K562 (cell line): ENCODE measurements at regions not wholly inside any gene's neighbourhood (a gene's known extent, or its start where the extent isn't known, plus 50 kb on each side); places are given as distances from the start of the nearest gene placed in this dataset.
"Not testable (repeated sequence)": the region's sequence is repeated elsewhere in the genome, so short reads cannot be mapped to it uniquely, and the experiment has no call there.

Experiments
- ATAC-seq: fragments of 200-7000 bp; cut with Tn5 transposase; 3 replicates; pipeline ENCODE4 v1.9.1; 2020; ENCODE audit warnings: moderate library complexity
- BruUV-seq: library from RNA; stranded (reverse); fragments of 400-500 nt; replicated peaks from 2 replicates; lab custom pipeline; 2021; lab: Mats Ljungman, UMichigan
- CTCF ChIA-PET: fragments of 300-600 bp; formaldehyde crosslinking; extraction: SDS; loops from one replicate; lab custom pipeline; 2021; ENCODE audit warnings: low intra/inter-chr PET ratio; lab: Yijun Ruan, JAX
- POLR2A ChIA-PET: fragments of 300-600, 350-650 bp; sonication (Branson Sonifier 250); formaldehyde crosslinking; extraction: SDS; loops from one replicate; lab custom pipeline; 2021; ENCODE audit warnings: antibody characterized with exemption, inconsistent platforms; lab: Yijun Ruan, JAX
- DNase-seq, 4 experiments: peaks; one replicate each; pipeline versions ENCODE4 v3.0.0 to v3.0.0-alpha.2; 2011 to 2018; ENCODE audit warnings: low spot score in 3 of 4, mixed read lengths in 3 of 4; ENCODE audit errors: extremely low read depth in 1 of 4
- FAIRE-seq: peaks from 2 replicates; lab custom pipeline; 2011; peaks lifted over from hg19 to GRCh38; lab: Jason Lieb, UNC
- H2AFZ ChIP-seq: 2 replicates; pipeline ENCODE4 v1.6.0; 2011; ENCODE audit warnings: low read depth, low read length, control low read depth, inconsistent platforms
- H3K27ac ChIP-seq: fragments of 200-600 bp; 3 replicates; pipeline ENCODE4 v1.8.0; 2011; ENCODE audit warnings: low read depth, mild to moderate bottlenecking, control low read depth, inconsistent platforms, low read length, moderate library complexity, mixed read lengths; ENCODE audit errors: extremely low read depth
- H3K27me3 ChIP-seq, 2 experiments: fragments of 300-600 bp in 1 of 2; 2 replicates in 1 of 2; 3 replicates in 1 of 2; pipeline versions ENCODE4 v1.6.0 to v1.8.0; 2011; ENCODE audit warnings: inconsistent platforms in 2 of 2, low read length in 2 of 2, mild to moderate bottlenecking in 1 of 2, mixed read lengths in 1 of 2, moderate library complexity in 1 of 2; ENCODE audit not compliant: control insufficient read depth in 2 of 2, insufficient read depth in 2 of 2
- H3K36me3 ChIP-seq: fragments of 300-600 bp; 3 replicates; pipeline ENCODE4 v1.8.0; 2011; ENCODE audit warnings: mild to moderate bottlenecking, low read length, inconsistent platforms; ENCODE audit not compliant: control insufficient read depth, insufficient read depth
- H3K4me1 ChIP-seq, 2 experiments: fragments of 200-600 bp in 1 of 2; replicated peaks in 1 of 2; 2 replicates in 1 of 2; 3 replicates in 1 of 2; pipeline versions ENCODE4 v1.5.1 to v1.8.0; 2011; ENCODE audit warnings: inconsistent platforms in 2 of 2, low read length in 2 of 2, mild to moderate bottlenecking in 1 of 2, mixed read lengths in 1 of 2, moderate library complexity in 1 of 2; ENCODE audit not compliant: control insufficient read depth in 2 of 2, insufficient read depth in 2 of 2
- H3K4me2 ChIP-seq: 2 replicates; pipeline ENCODE4 v1.6.1; 2011; ENCODE audit warnings: low read length, control low read depth, inconsistent platforms, mixed read lengths; ENCODE audit not compliant: insufficient read depth
- H3K4me3 ChIP-seq: fragments of 200-600 bp; sonication (generic), shearing (Covaris generic); 2 replicates; pipeline ENCODE4 v1.5.1; 2016; ENCODE audit warnings: control low read depth, inconsistent platforms
- H3K79me2 ChIP-seq: fragments of 200-600 bp; 3 replicates; pipeline ENCODE4 v1.8.0; 2011; ENCODE audit warnings: low read length, inconsistent platforms; ENCODE audit not compliant: control insufficient read depth, insufficient read depth
- H3K9ac ChIP-seq, 2 experiments: 2 replicates each; pipeline versions ENCODE4 v1.6.0 to v1.6.1; 2011; ENCODE audit warnings: low read depth in 2 of 2, low read length in 2 of 2, control low read depth in 1 of 2, inconsistent platforms in 1 of 2, mild to moderate bottlenecking in 1 of 2, mixed read lengths in 1 of 2; ENCODE audit not compliant: insufficient read depth in 1 of 2
- H3K9me1 ChIP-seq: one replicate; pipeline ENCODE4 v1.6.0; 2011; ENCODE audit warnings: inconsistent platforms, mild to moderate bottlenecking, low read length, moderate library complexity; ENCODE audit not compliant: control insufficient read depth, insufficient read depth
- H3K9me3 ChIP-seq: replicated peaks from 2 replicates; pipeline ENCODE4 v1.5.1; 2011; ENCODE audit warnings: low read depth, low read length, inconsistent platforms; ENCODE audit not compliant: control insufficient read depth, insufficient read depth
- H4K20me1 ChIP-seq: replicated peaks from 2 replicates; pipeline ENCODE4 v1.6.1; 2011; ENCODE audit warnings: low read length, inconsistent platforms, mixed read lengths; ENCODE audit not compliant: control insufficient read depth, insufficient read depth
- ARNT ChIP-seq, 2 experiments: fragments of 450-650 bp; IDR thresholded peaks; 2 replicates each; pipeline ENCODE4 v1.6.1; 2016; ENCODE audit warnings: mild to moderate bottlenecking in 1 of 2
- LEF1 ChIP-seq: fragments of 450-650 bp; IDR thresholded peaks from 2 replicates; pipeline ENCODE4 v1.6.1; 2016; ENCODE audit warnings: mild to moderate bottlenecking
- MAX ChIP-seq: sonication (generic); formaldehyde crosslinking; IDR thresholded peaks from 2 replicates; pipeline ENCODE4 v1.9.0; 2022; ENCODE audit warnings: mild to moderate bottlenecking, missing genetic modification reagents
- NCOR1 ChIP-seq: fragments of 450-650 bp; IDR thresholded peaks from 2 replicates; pipeline ENCODE4 v1.6.1; 2016; ENCODE audit warnings: mild to moderate bottlenecking, moderate library complexity
- ZBTB40 ChIP-seq, 2 experiments: fragments of 450-650 bp in 1 of 2; sonication (generic) in 1 of 2; formaldehyde crosslinking in 1 of 2; IDR thresholded peaks; 2 replicates each; pipeline versions ENCODE4 v1.7.1 to v1.9.0; 2016 to 2022; ENCODE audit warnings: inconsistent platforms in 1 of 2, mild to moderate bottlenecking in 1 of 2, missing genetic modification reagents in 1 of 2
- WGBS: fragments of 100-300 bp; shearing (Covaris generic); methylation state at CpG from one replicate; pipeline ENCODE4 v1.1.6; 2016; ENCODE audit warnings: low coverage, mixed read lengths; ENCODE audit not compliant: insufficient coverage; ENCODE audit errors: missing lambda C conversion rate; 5-methylcytosine and 5-hydroxymethylcytosine counted together
- in situ Hi-C: fragments of 300-500 bp; cut with MboI; formaldehyde crosslinking; loops from 4 replicates; pipeline ENCODE4 v1.15.0; 2018; ENCODE audit warnings: inconsistent platforms, mixed read lengths
- intact Hi-C: fragments of 100-400 bp; cut with micrococcal nuclease; formaldehyde crosslinking; loops from 2 replicates; pipeline ENCODE4 v1.14.2; 2022

DNA sequence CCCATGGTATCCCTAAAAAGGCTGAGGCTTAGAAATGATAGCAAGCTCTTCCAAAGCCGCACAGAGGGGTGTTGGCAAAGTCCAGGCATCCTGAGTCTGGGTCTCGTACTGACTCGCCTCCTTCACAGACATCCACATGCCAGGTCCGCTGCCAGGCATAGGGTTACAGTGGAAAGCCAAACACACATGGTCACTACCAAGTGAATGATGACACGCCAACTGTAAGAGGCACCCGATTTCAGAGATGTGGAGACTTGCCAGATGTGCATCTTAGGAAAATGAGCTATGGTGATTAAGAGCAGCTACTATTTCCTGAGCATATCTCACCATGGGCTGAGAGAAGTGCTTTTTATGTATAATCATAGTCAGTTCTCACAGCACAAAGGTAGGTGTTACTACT lies 314.9 kb downstream of the MIAT start (continued):
- TF ChIP-seq LEF1 (no peak), ARNT (IDR thresholded peaks at IDR 0.05) (no peak), ZBTB40 (IDR thresholded peaks at IDR 0.05) (no peak), ZBTB40 (CRISPR knock-in tag; IDR thresholded peaks at IDR 0.05) (no peak), NCOR1 (no peak), MAX (CRISPR knock-in tag) (no peak)

DNA sequence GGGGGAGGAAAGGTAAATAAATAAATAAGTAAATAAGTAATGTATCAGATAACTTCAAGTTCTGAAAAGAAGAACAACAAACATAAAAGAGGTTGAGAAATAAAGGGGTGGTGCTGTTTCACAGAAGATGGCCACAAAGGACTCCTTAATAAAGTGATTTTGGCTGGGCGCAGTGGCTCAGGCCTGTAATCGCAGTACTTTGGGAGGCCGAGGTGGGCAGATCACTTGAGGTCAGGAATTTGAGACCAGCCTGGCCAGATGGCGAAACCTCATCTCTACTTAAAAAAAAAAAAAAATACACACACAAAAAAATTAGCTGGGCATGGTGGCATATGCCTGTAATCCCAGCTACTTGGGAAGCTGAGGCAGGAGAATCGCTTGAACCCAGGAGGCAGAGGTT lies 315.5 kb downstream of the MIAT start:
- H2AFZ ChIP-seq, POLR2A ChIA-PET, in situ Hi-C loops, H4K20me1 ChIP-seq, ATAC-seq, H3K4me2 ChIP-seq, H3K4me3 ChIP-seq, H3K4me1 ChIP-seq, CTCF ChIA-PET, H3K27ac ChIP-seq, H3K36me3 ChIP-seq, intact Hi-C loops, H3K9me1 ChIP-seq, H3K9ac ChIP-seq, H3K27me3 ChIP-seq, DNase-seq, H3K9me3 ChIP-seq, FAIRE-seq, H3K79me2 ChIP-seq, BruUV-seq: not testable (repeated sequence)
- WGBS = 8% methylated on average over 2 of the region's 5 CpGs
